Natural killer cell (primary cell): ENCODE measurements at regions not wholly inside any gene's neighbourhood (a gene's known extent, or its start where the extent isn't known, plus 50 kb on each side); places are given as distances from the start of the nearest gene placed in this dataset.

Experiments used
- ATAC-seq, 3 donors: fragments of 150-1000 bp in 2 of 3; fragments of 200-7000 bp in 1 of 3; cut with Tn5 transposase; 1 replicate in 1 of 3; 2 replicates in 2 of 3; pipeline ENCODE4 v1.10.0; 2021; ENCODE audit warnings: mild to moderate bottlenecking in 2 of 3, moderate library complexity in 2 of 3
- DNase-seq, 2 donors: peaks; one replicate each; pipeline versions ENCODE4 v3.0.0 to v3.0.0-alpha.2; 2013 to 2021; ENCODE audit warnings: mixed read lengths in 1 of 2
- H3K27ac ChIP-seq: one replicate; pipeline ENCODE4 v1.5.1; 2013; ENCODE audit warnings: mild to moderate bottlenecking, low read length
- H3K27me3 ChIP-seq: one replicate; pipeline ENCODE4 v1.6.1; 2013; ENCODE audit warnings: low read length; ENCODE audit not compliant: control insufficient read depth, insufficient read depth
- H3K36me3 ChIP-seq: one replicate; pipeline ENCODE4 v1.6.1; 2013; ENCODE audit warnings: low read length; ENCODE audit not compliant: control insufficient read depth, insufficient read depth
- H3K4me1 ChIP-seq: one replicate; pipeline ENCODE4 v1.6.1; 2013; ENCODE audit warnings: low read length; ENCODE audit not compliant: control insufficient read depth, insufficient read depth
- H3K4me3 ChIP-seq: one replicate; pipeline ENCODE4 v1.5.1; 2013; ENCODE audit warnings: low read length
- H3K9me3 ChIP-seq: one replicate; pipeline ENCODE4 v1.6.1; 2013; ENCODE audit warnings: low read length; ENCODE audit not compliant: control insufficient read depth, insufficient read depth
- H3K27ac Mint-ChIP-seq, 2 donors: one replicate each; pipeline ENCODE4 v1.8.0; 2022; ENCODE audit warnings: mild to moderate bottlenecking in 2 of 2, mixed read lengths in 2 of 2, moderate library complexity in 1 of 2
- H3K27me3 Mint-ChIP-seq, 2 donors: one replicate each; pipeline ENCODE4 v1.8.0; 2022; ENCODE audit warnings: low read depth in 2 of 2, mixed read lengths in 2 of 2
- H3K36me3 Mint-ChIP-seq: one replicate; pipeline ENCODE4 v1.8.0; 2022; ENCODE audit warnings: mixed read lengths
- H3K4me1 Mint-ChIP-seq, 2 donors: one replicate each; pipeline ENCODE4 v1.8.0; 2022; ENCODE audit warnings: mixed read lengths in 2 of 2
- H3K4me3 Mint-ChIP-seq: one replicate; pipeline ENCODE4 v1.8.0; 2022; ENCODE audit warnings: mild to moderate bottlenecking, moderate library complexity, mixed read lengths
- H3K9me3 Mint-ChIP-seq, 2 donors: one replicate each; pipeline ENCODE4 v1.8.0; 2022; ENCODE audit warnings: mixed read lengths in 2 of 2
- CTCF ChIP-seq: fragments of 200-600 bp; IDR thresholded peaks from one replicate; pipeline ENCODE4 v1.8.0; 2022; ENCODE audit warnings: antibody characterized with exemption
- WGBS: methylation state at CpG from one replicate; pipeline ENCODE4 v1.1.7; 2013; ENCODE audit warnings: missing lambda C conversion rate; ENCODE audit not compliant: insufficient coverage; 5-methylcytosine and 5-hydroxymethylcytosine counted together
- intact Hi-C: fragments of 100-400 bp; cut with micrococcal nuclease; formaldehyde crosslinking; loops from one replicate; pipeline ENCODE4 v1.14.2; 2022

- Mint-ChIP-seq H3K36me3 (peaks cover 9% of the 10 kb centered on the region), H3K9me3 (peaks cover 8 to 19% of the 10 kb centered on the region in 2 donors), H3K27me3 (no peaks in the 10 kb centered on the region), H3K4me1 (no peaks in the 10 kb centered on the region), H3K27ac (no peak overlapping the region), H3K4me3 (no peak overlapping the region)
- no peaks in the 10 kb centered on the region for H3K36me3 ChIP-seq
- H3K9me3 ChIP-seq, result peaks cover 7% of the 10 kb centered on the region
- no peak overlapping the region for H3K27ac ChIP-seq
- no peaks in the 10 kb centered on the region for H3K27me3 ChIP-seq
- intact Hi-C loops, result no loop called here
- no peak for TF ChIP-seq CTCF
- no peak overlapping the region for H3K4me3 ChIP-seq
- H3K4me1 ChIP-seq, result no peaks in the 10 kb centered on the region
- DNase-seq, result no peak
- no peak for ATAC-seq
- WGBS, result 75% methylated on average over 1 of the region's 2 CpGs
Measured at GRCh38 chr3:96354106-96354505, 460.3 kb upstream of the EPHA6 start.

GRCh38 chr3:96354742-96355141 is 459.7 kb upstream of the EPHA6 start:
- Mint-ChIP-seq H3K27ac (no peak overlapping the region), H3K4me1 (no peaks in the 10 kb centered on the region), H3K27me3 (no peaks in the 10 kb centered on the region), H3K4me3 (no peak overlapping the region), H3K36me3 (peaks cover 9% of the 10 kb centered on the region), H3K9me3 (peaks cover 8 to 19% of the 10 kb centered on the region in 2 donors)
- Histone ChIP-seq H3K4me3 (no peak overlapping the region), H3K27me3 (no peaks in the 10 kb centered on the region), H3K27ac (no peak overlapping the region), H3K9me3 (peaks cover 7% of the 10 kb centered on the region), H3K4me1 (no peaks in the 10 kb centered on the region), H3K36me3 (no peaks in the 10 kb centered on the region)
- intact Hi-C loops, result no loop called here
- ATAC-seq, result no peak
- no peak for DNase-seq
- no peak for TF ChIP-seq CTCF

- Mint-ChIP-seq H3K27ac (no peak overlapping the region), H3K27me3 (no peaks in the 10 kb centered on the region), H3K4me3 (no peak overlapping the region), H3K4me1 (no peaks in the 10 kb centered on the region), H3K36me3 (peaks cover 9% of the 10 kb centered on the region), H3K9me3 (peaks cover 13 to 30% of the 10 kb centered on the region in 2 donors)
- H3K4me1 ChIP-seq, result no peaks in the 10 kb centered on the region
- no peaks in the 10 kb centered on the region for H3K36me3 ChIP-seq
- 100% methylated on average over 1 of the region's 1 CpG for WGBS
- H3K9me3 ChIP-seq, result peaks cover 3% of the 10 kb centered on the region
- no peak for TF ChIP-seq CTCF
- no peak overlapping the region for H3K4me3 ChIP-seq
- no peak overlapping the region for H3K27ac ChIP-seq
- DNase-seq (no peak), ATAC-seq (no peak)
- intact Hi-C loops, result no loop called here
- H3K27me3 ChIP-seq, result no peaks in the 10 kb centered on the region
Measured at GRCh38 chr3:96361241-96361640, 453.2 kb upstream of the EPHA6 start.

- no peak for TF ChIP-seq CTCF
- peaks cover 9 to 24% of the 10 kb centered on the region in 2 donors for H3K9me3 Mint-ChIP-seq
- Histone ChIP-seq H3K27ac (no peak overlapping the region), H3K36me3 (no peaks in the 10 kb centered on the region), H3K27me3 (no peaks in the 10 kb centered on the region), H3K4me3 (no peak overlapping the region), H3K4me1 (no peaks in the 10 kb centered on the region), H3K9me3 (no peaks in the 10 kb centered on the region)
- peaks cover 8% of the 10 kb centered on the region for H3K36me3 Mint-ChIP-seq
- DNase-seq (no peak), ATAC-seq (no peak)
- no peaks in the 10 kb centered on the region for H3K4me1 Mint-ChIP-seq
- H3K27ac Mint-ChIP-seq, result no peak overlapping the region
- intact Hi-C loops, result no loop called here
- H3K4me3 Mint-ChIP-seq, result no peak overlapping the region
- H3K27me3 Mint-ChIP-seq, result no peaks in the 10 kb centered on the region
Measured at GRCh38 chr3:96370637-96371036, 443.8 kb upstream of the EPHA6 start.
